ENCODE measurements at regions not wholly inside any gene's neighbourhood (a gene's known extent, or its start where the extent isn't known, plus 50 kb on each side); places are given as distances from the start of the nearest gene placed in this dataset.

DNA sequence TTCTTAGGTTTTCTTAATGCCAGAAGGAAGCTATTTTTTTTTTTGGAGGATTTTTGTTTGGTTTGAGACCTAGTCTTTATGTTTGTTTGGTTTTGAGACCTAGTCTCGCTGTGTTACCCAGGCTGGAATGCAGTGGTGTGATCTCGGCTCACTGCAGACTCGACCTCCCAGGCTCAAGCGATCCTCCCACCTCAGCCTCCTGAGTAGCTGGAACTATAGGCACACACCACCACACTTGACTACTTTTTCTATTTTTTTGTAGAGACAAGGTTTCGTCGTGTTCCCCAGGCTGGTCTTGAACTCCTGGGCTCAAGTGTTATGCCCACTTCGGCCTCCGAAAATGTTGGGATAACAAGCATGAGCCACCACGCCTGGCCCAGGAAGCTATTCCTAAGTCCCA is 67.8 kb upstream of the NHSL1 start:
- Histone ChIP-seq H3K36me3 (ENCODE audit: low read depth) (no peaks in the 10 kb centered on the region), H3K4me3 (no peak overlapping the region), H3K4me1 (ENCODE audit: low read depth) (no peaks in the 10 kb centered on the region), H3K9me3 (no peaks in the 10 kb centered on the region)
- intact Hi-C loops (cut with DNase I, micrococcal nuclease): no loop called here
- no peak for DNase-seq
- ATAC-seq: no peak
- TF ChIP-seq, protein P1, sequence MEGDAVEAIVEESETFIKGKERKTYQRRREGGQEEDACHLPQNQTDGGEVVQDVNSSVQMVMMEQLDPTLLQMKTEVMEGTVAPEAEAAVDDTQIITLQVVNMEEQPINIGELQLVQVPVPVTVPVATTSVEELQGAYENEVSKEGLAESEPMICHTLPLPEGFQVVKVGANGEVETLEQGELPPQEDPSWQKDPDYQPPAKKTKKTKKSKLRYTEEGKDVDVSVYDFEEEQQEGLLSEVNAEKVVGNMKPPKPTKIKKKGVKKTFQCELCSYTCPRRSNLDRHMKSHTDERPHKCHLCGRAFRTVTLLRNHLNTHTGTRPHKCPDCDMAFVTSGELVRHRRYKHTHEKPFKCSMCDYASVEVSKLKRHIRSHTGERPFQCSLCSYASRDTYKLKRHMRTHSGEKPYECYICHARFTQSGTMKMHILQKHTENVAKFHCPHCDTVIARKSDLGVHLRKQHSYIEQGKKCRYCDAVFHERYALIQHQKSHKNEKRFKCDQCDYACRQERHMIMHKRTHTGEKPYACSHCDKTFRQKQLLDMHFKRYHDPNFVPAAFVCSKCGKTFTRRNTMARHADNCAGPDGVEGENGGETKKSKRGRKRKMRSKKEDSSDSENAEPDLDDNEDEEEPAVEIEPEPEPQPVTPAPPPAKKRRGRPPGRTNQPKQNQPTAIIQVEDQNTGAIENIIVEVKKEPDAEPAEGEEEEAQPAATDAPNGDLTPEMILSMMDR (IDR thresholded peaks at IDR 0.05): no peak

DNA sequence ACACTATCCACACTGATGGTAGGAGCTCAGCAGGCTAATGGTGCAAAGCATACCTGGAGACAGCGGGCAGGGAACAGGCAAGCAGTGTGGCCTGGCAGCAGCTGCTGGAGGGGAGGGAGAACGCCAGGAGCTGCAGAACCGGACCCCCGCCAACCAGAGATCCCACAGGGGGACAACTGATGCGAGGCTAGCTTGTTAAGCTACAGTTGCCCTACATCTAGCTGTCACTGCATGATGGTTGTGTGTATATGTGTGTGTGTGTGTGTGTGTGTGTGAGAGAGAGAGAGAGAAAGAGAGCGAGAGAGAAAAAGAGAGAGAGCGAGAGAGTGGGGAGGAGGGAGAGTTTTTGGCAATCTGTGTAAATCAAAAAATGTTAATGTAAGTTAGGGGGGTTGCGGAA is 69.7 kb upstream of the NHSL1 start:
- no peak overlapping the region for H3K4me3 ChIP-seq
- H3K9me3 ChIP-seq: no peaks in the 10 kb centered on the region
- H3K36me3 ChIP-seq (ENCODE audit: low read depth): no peaks in the 10 kb centered on the region
- ATAC-seq: no peak
- H3K4me1 ChIP-seq (ENCODE audit: low read depth): no peaks in the 10 kb centered on the region
- DNase-seq: no peak
- TF ChIP-seq, protein P1 (IDR thresholded peaks at IDR 0.05): no peak
- intact Hi-C loops (cut with DNase I, micrococcal nuclease): no loop called here

DNA sequence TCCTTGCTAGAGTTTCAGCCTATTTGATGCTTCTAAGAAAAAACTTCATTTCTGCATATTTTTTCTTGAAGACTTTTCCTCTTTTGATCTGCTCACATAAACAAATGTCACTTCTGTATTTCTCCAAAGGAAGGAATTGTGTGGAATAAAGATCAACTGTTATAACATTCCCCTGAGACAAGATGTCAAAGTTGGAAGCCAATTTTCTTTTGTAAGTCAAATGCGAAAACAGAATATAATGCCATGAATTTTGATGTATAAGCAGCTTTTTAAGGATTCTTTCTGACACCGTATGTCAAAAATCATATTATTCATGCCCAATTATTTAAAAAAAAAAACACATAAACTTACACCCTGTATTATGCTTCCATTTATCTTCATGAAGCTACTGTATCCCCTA is 70.3 kb upstream of the NHSL1 start:
- no peaks in the 10 kb centered on the region for H3K4me1 ChIP-seq (ENCODE audit: low read depth)
- no peak overlapping the region for H3K4me3 ChIP-seq
- H3K9me3 ChIP-seq: no peaks in the 10 kb centered on the region
- intact Hi-C loops (cut with DNase I, micrococcal nuclease): no loop called here
- H3K36me3 ChIP-seq (ENCODE audit: low read depth): no peaks in the 10 kb centered on the region
- DNase-seq (no peak), ATAC-seq (no peak)
- TF ChIP-seq, protein P1 (IDR thresholded peaks at IDR 0.05): no peak

GRCh38 chr6:138569970-138570724 is 70.9 kb upstream of the NHSL1 start:
- no peaks in the 10 kb centered on the region for H3K36me3 ChIP-seq (ENCODE audit: low read depth)
- ATAC-seq (no peak), DNase-seq (no peak)
- H3K9me3 ChIP-seq: no peaks in the 10 kb centered on the region
- H3K4me3 ChIP-seq: no peak overlapping the region
- H3K4me1 ChIP-seq (ENCODE audit: low read depth): no peaks in the 10 kb centered on the region
- TF ChIP-seq, protein P1 (IDR thresholded peaks at IDR 0.05): no peak
- intact Hi-C loops (cut with DNase I, micrococcal nuclease): no loop called here

DNA sequence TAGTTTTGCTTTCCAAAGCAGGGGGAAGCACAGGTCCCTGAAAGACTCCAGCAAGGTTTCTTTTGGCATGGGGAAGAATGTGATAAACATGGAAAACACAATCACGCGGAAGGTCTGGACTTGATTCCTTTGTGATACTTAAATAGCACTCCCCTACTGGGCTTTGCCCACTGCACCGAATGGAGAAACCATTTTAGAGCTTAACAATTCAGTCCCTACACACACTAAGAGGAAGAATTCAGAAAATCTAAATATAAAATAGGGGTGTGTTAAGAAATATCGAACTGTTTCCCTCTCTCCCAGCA is 71.4 kb upstream of the NHSL1 start:
- no peaks in the 10 kb centered on the region for H3K4me1 ChIP-seq (ENCODE audit: low read depth)
- intact Hi-C loops (cut with DNase I, micrococcal nuclease): no loop called here
- TF ChIP-seq, protein P1 (IDR thresholded peaks at IDR 0.05): no peak
- H3K36me3 ChIP-seq (ENCODE audit: low read depth): no peaks in the 10 kb centered on the region
- DNase-seq (no peak), ATAC-seq (no peak)
- no peaks in the 10 kb centered on the region for H3K9me3 ChIP-seq
- H3K4me3 ChIP-seq: no peak overlapping the region

- no peaks in the 10 kb centered on the region for H3K4me1 ChIP-seq (ENCODE audit: low read depth)
- TF ChIP-seq, protein P1 (IDR thresholded peaks at IDR 0.05): no peak
- no peak for ATAC-seq
- H3K9me3 ChIP-seq: no peaks in the 10 kb centered on the region
- DNase-seq: no peak
- intact Hi-C loops (cut with DNase I, micrococcal nuclease): no loop called here
- no peaks in the 10 kb centered on the region for H3K36me3 ChIP-seq (ENCODE audit: low read depth)
- no peak overlapping the region for H3K4me3 ChIP-seq
Observed at GRCh38 chr6:138571181-138571580, 71.9 kb upstream of the NHSL1 start.

Measured in mucosa of descending colon (tissue), 3 donors.